Cerebellar nuclear complex (tissue), 1 donor: ENCODE measurements at regions not wholly inside any gene's neighbourhood (a gene's known extent, or its start where the extent isn't known, plus 50 kb on each side); places are given as distances from the start of the nearest gene placed in this dataset.
A peak's percentile ranks its signal among the peaks of the same experiment; 100 is the strongest.

Experiments
- DNase-seq, 2 experiments: peaks; one replicate each; lab custom pipeline; 2025; lab: John Stamatoyannopoulos, UW

- no peak for DNase-seq
Measured at GRCh38 chr1:201686714-201687455, 142.1 kb upstream of the IPO9 start.

- DNase-seq = no peak
Measured at GRCh38 chr1:201688514-201688913, 140.4 kb upstream of the IPO9 start.

GRCh38 chr1:201689647-201690046, 139.3 kb upstream of the IPO9 start:
- DNase-seq = no peak

GRCh38 chr1:201690528-201690927, 138.4 kb upstream of the IPO9 start:
- no peak for DNase-seq

GRCh38 chr1:201691716-201692554, 137.0 kb upstream of the IPO9 start:
- no peak for DNase-seq

GRCh38 chr1:201692555-201693394, 136.2 kb upstream of the IPO9 start:
- DNase-seq = no peak

GRCh38 chr1:201693890-201694607, 134.9 kb upstream of the IPO9 start:
- no peak for DNase-seq

GRCh38 chr1:201694608-201695335, 134.2 kb upstream of the IPO9 start:
- no peak for DNase-seq

- DNase-seq = no peak
Measured at GRCh38 chr1:201695607-201696006, 133.3 kb upstream of the IPO9 start.

GRCh38 chr1:201696217-201696761, 132.7 kb upstream of the IPO9 start:
- DNase-seq = peak; percentile 71 to 73

GRCh38 chr1:201697174-201697573, 131.8 kb upstream of the IPO9 start:
- no peak for DNase-seq

- no peak for DNase-seq
Measured at GRCh38 chr1:201701831-201702230, 127.1 kb upstream of the IPO9 start.

GRCh38 chr1:201702936-201703335, 126.0 kb upstream of the IPO9 start:
- no peak for DNase-seq

- peak in 1 of 2 experiments; percentile 10 for DNase-seq
Measured at GRCh38 chr1:201703621-201704438, 125.1 kb upstream of the IPO9 start.

- no peak for DNase-seq
Measured at GRCh38 chr1:201704439-201704792, 124.5 kb upstream of the IPO9 start.

- no peak for DNase-seq
Measured at GRCh38 chr1:201705389-201705788, 123.6 kb upstream of the IPO9 start.

- DNase-seq = no peak
Measured at GRCh38 chr1:201706109-201706508, 122.8 kb upstream of the IPO9 start.

GRCh38 chr1:201707027-201707426, 121.9 kb upstream of the IPO9 start:
- DNase-seq = no peak

- no peak for DNase-seq
Measured at GRCh38 chr1:201707656-201708055, 121.3 kb upstream of the IPO9 start.

GRCh38 chr1:201708085-201708512, 120.9 kb upstream of the IPO9 start:
- DNase-seq = no peak
